ENCODE measurements at regions not wholly inside any gene's neighbourhood (a gene's known extent, or its start where the extent isn't known, plus 50 kb on each side); places are given as distances from the start of the nearest gene placed in this dataset.

DNA sequence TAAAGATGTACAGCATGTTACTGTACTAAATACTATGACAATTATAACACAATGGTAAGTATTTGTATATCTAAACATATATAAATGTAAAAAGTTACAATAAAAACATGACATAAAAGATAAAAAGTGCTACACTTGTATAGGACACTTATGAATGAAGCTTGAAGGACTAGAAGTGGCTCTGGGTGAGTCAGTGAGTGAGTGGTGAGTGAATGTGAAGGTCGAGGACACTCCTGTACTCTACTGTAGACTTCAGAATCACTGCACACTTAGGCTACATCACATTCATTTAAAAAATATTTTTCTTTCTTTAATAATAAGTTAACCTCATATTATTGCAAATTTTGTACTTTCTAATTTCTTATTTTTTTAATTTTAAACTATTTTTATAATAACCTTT is 1476.7 kb upstream of the CDH8 start:
- H2AFZ ChIP-seq (ENCODE audit: control insufficient read depth, low read depth, low read length) = no peak overlapping the region
- in situ Hi-C loops (cut with MboI) = no loop called here
- no TSS peak for BruUV-seq (replicated peaks)
- RAD21 ChIA-PET (ENCODE audit: unreplicated experiment) = no interaction called here
- H3K9me3 ChIP-seq (replicated peaks; ENCODE audit: control insufficient read depth, insufficient read depth, low read length) = no peaks in the 10 kb centered on the region
- CTCF ChIA-PET = interaction anchor here (0.9 kb wide), 1 partner anchor 17 kb away, joined by 3 read pairs; no protein-coding TSS in a partner anchor
- POLR2A ChIA-PET = no interaction called here
- 0% methylated on average over 1 of the region's 1 CpG for WGBS (ENCODE audit: insufficient coverage, insufficient replicate concordance, low lambda C conversion rate, missing lambda C conversion rate)
- intact Hi-C loops (cut with micrococcal nuclease; ENCODE audit: unreplicated experiment) = no loop called here
- H4K20me1 ChIP-seq (ENCODE audit: control insufficient read depth, insufficient read depth) = no peaks in the 10 kb centered on the region
- no peak for ATAC-seq
- no peaks in the 10 kb centered on the region for H3K79me2 ChIP-seq (ENCODE audit: control insufficient read depth, insufficient read depth, low read length)
- H3K9ac ChIP-seq (ENCODE audit: control insufficient read depth, insufficient read depth, low read length) = no peak overlapping the region
- H3K4me3 ChIP-seq = no peak overlapping the region
- H3K27ac ChIP-seq (ENCODE audit: control insufficient read depth, insufficient read depth) = no peak overlapping the region
- no peaks in the 10 kb centered on the region for H3K4me1 ChIP-seq (ENCODE audit: control insufficient read depth, insufficient read depth, low read length)
- H3K27me3 ChIP-seq (replicated peaks in 1 of 2; ENCODE audit: control insufficient read depth in 2 of 2, insufficient read depth in 2 of 2, low read length in 1 of 2) = no peaks in the 10 kb centered on the region
- H3K4me2 ChIP-seq (ENCODE audit: control insufficient read depth, insufficient read depth) = no peak overlapping the region
- DNase-seq (ENCODE audit: low read depth, low spot score) = no peak
- H3K36me3 ChIP-seq (ENCODE audit: control insufficient read depth in 2 of 2, insufficient read depth in 2 of 2, low read length in 1 of 2) = no peaks in the 10 kb centered on the region
- SMC1A ChIA-PET (ENCODE audit: uncharacterized antibody, unreplicated experiment) = no interaction called here
- FAIRE-seq = no peak
- TF ChIP-seq FOXM1 (IDR thresholded peaks at IDR 0.05; ENCODE audit: low read depth, low read length) (no peak), LARP7 (IDR thresholded peaks at IDR 0.05) (no peak), PAX5 (IDR thresholded peaks at IDR 0.05; ENCODE audit: borderline replicate concordance, low read depth, low read length) (no peak), NR2C2 (IDR thresholded peaks at IDR 0.05; ENCODE audit: borderline replicate concordance, control insufficient read depth, insufficient read length, low read depth) (no peak), CHD2 (IDR thresholded peaks at IDR 0.05; ENCODE audit: borderline replicate concordance, low read depth, low read length) (no peak), JUNB (IDR thresholded peaks at IDR 0.05) (no peak), BCL11A (IDR thresholded peaks at IDR 0.05; ENCODE audit: low read depth, low read length) (no peak), RUNX3 (IDR thresholded peaks at IDR 0.05; ENCODE audit: low read length) (no peak), PML (IDR thresholded peaks at IDR 0.05; ENCODE audit: low read length) (no peak), SRF (IDR thresholded peaks at IDR 0.05; ENCODE audit: low read depth in 2 of 2, low read length in 2 of 2) (no peak), TARDBP (IDR thresholded peaks at IDR 0.05; ENCODE audit: borderline replicate concordance) (no peak), ATF7 (IDR thresholded peaks at IDR 0.05; ENCODE audit: low read depth) (no peak)
- TF ChIP-seq, protein P1, sequence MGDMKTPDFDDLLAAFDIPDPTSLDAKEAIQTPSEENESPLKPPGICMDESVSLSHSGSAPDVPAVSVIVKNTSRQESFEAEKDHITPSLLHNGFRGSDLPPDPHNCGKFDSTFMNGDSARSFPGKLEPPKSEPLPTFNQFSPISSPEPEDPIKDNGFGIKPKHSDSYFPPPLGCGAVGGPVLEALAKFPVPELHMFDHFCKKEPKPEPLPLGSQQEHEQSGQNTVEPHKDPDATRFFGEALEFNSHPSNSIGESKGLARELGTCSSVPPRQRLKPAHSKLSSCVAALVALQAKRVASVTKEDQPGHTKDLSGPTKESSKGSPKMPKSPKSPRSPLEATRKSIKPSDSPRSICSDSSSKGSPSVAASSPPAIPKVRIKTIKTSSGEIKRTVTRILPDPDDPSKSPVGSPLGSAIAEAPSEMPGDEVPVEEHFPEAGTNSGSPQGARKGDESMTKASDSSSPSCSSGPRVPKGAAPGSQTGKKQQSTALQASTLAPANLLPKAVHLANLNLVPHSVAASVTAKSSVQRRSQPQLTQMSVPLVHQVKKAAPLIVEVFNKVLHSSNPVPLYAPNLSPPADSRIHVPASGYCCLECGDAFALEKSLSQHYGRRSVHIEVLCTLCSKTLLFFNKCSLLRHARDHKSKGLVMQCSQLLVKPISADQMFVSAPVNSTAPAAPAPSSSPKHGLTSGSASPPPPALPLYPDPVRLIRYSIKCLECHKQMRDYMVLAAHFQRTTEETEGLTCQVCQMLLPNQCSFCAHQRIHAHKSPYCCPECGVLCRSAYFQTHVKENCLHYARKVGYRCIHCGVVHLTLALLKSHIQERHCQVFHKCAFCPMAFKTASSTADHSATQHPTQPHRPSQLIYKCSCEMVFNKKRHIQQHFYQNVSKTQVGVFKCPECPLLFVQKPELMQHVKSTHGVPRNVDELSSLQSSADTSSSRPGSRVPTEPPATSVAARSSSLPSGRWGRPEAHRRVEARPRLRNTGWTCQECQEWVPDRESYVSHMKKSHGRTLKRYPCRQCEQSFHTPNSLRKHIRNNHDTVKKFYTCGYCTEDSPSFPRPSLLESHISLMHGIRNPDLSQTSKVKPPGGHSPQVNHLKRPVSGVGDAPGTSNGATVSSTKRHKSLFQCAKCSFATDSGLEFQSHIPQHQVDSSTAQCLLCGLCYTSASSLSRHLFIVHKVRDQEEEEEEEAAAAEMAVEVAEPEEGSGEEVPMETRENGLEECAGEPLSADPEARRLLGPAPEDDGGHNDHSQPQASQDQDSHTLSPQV (IDR thresholded peaks at IDR 0.05) = no peak
